Chondrocyte (in vitro differentiated cells): ENCODE measurements at regions not wholly inside any gene's neighbourhood (a gene's known extent, or its start where the extent isn't known, plus 50 kb on each side); places are given as distances from the start of the nearest gene placed in this dataset.
"Not testable (repeated sequence)": the region's sequence is repeated elsewhere in the genome, so short reads cannot be mapped to it uniquely, and the experiment has no call there.

Source experiments
- DNase-seq: peaks from one replicate; pipeline ENCODE4 v3.0.0; 2021; ENCODE audit warnings: mixed read lengths, low spot score
- H3K27ac Mint-ChIP-seq: one replicate; pipeline ENCODE4 v1.8.0; 2021; ENCODE audit warnings: mild to moderate bottlenecking, moderate library complexity, mixed read lengths; ENCODE audit not compliant: unreplicated experiment
- H3K27me3 Mint-ChIP-seq: 2 replicates; pipeline ENCODE4 v1.8.0; 2021; ENCODE audit warnings: low read depth, mixed read lengths
- H3K36me3 Mint-ChIP-seq: 2 replicates; pipeline ENCODE4 v1.8.0; 2021; ENCODE audit warnings: low read depth, mixed read lengths
- H3K4me1 Mint-ChIP-seq: 2 replicates; pipeline ENCODE4 v1.8.0; 2021; ENCODE audit warnings: low read depth, mild to moderate bottlenecking, mixed read lengths
- H3K4me3 Mint-ChIP-seq: one replicate; pipeline ENCODE4 v1.8.0; 2021; ENCODE audit warnings: mild to moderate bottlenecking, moderate library complexity, mixed read lengths; ENCODE audit not compliant: unreplicated experiment
- H3K9me3 Mint-ChIP-seq: 2 replicates; pipeline ENCODE4 v1.8.0; 2021; ENCODE audit warnings: low read depth, mixed read lengths
- TF ChIP-seq, protein P1 (sequence below): fragments of 200-600 bp; sonication (generic); IDR thresholded peaks from 2 replicates; pipeline ENCODE4 v1.5.0; 2021; ENCODE audit warnings: antibody characterized with exemption, mild to moderate bottlenecking, moderate library complexity

GRCh38 chr6:3672339-3672738 is 79.2 kb downstream of the PXDC1 start:
- Mint-ChIP-seq H3K9me3 (peaks cover 43% of the 10 kb centered on the region), H3K36me3 (peaks cover 19% of the 10 kb centered on the region)
- not testable (repeated sequence) for H3K27ac Mint-ChIP-seq, H3K4me3 Mint-ChIP-seq, DNase-seq, H3K4me1 Mint-ChIP-seq, H3K27me3 Mint-ChIP-seq

DNA sequence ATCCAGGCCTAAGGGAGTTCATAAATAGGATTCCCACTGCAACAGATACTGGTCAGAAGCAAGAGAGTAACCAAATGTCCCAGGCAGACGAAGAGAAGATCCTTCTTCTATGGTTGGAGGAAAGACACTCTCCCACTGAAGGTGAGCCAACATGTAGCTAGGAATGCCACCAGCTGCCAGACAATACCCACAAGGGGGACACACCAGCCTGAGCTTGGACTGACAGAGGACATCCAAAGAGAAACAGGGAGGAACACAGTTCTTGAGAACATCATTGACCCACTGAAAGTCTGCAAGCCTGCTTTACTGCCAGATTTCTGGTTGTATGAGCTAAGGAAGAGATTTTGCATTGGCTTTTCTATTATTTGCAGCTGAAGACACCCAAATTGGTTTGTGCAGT is 80.1 kb downstream of the PXDC1 start:
- H3K36me3 Mint-ChIP-seq: peaks cover 16% of the 10 kb centered on the region
- no peaks in the 10 kb centered on the region for H3K27me3 Mint-ChIP-seq
- DNase-seq: no peak
- H3K9me3 Mint-ChIP-seq: peaks cover 40% of the 10 kb centered on the region
- TF ChIP-seq, protein P1, sequence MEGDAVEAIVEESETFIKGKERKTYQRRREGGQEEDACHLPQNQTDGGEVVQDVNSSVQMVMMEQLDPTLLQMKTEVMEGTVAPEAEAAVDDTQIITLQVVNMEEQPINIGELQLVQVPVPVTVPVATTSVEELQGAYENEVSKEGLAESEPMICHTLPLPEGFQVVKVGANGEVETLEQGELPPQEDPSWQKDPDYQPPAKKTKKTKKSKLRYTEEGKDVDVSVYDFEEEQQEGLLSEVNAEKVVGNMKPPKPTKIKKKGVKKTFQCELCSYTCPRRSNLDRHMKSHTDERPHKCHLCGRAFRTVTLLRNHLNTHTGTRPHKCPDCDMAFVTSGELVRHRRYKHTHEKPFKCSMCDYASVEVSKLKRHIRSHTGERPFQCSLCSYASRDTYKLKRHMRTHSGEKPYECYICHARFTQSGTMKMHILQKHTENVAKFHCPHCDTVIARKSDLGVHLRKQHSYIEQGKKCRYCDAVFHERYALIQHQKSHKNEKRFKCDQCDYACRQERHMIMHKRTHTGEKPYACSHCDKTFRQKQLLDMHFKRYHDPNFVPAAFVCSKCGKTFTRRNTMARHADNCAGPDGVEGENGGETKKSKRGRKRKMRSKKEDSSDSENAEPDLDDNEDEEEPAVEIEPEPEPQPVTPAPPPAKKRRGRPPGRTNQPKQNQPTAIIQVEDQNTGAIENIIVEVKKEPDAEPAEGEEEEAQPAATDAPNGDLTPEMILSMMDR: no peak
- H3K4me3 Mint-ChIP-seq: no peak overlapping the region
- H3K27ac Mint-ChIP-seq: no peak overlapping the region
- H3K4me1 Mint-ChIP-seq: no peaks in the 10 kb centered on the region

- H3K9me3 Mint-ChIP-seq: peaks cover 41% of the 10 kb centered on the region
- no peak overlapping the region for H3K27ac Mint-ChIP-seq
- peaks cover 13% of the 10 kb centered on the region for H3K36me3 Mint-ChIP-seq
- no peaks in the 10 kb centered on the region for H3K27me3 Mint-ChIP-seq
- H3K4me1 Mint-ChIP-seq: no peaks in the 10 kb centered on the region
- H3K4me3 Mint-ChIP-seq: no peak overlapping the region
- TF ChIP-seq, protein P1: no peak
- no peak for DNase-seq
Observed at GRCh38 chr6:3670356-3670755, 81.2 kb downstream of the PXDC1 start.

GRCh38 chr6:3669916-3670315 is 81.6 kb downstream of the PXDC1 start:
- H3K4me3 Mint-ChIP-seq: no peak overlapping the region
- no peak overlapping the region for H3K27ac Mint-ChIP-seq
- TF ChIP-seq, protein P1: no peak
- no peaks in the 10 kb centered on the region for H3K4me1 Mint-ChIP-seq
- DNase-seq: no peak
- peaks cover 37% of the 10 kb centered on the region for H3K9me3 Mint-ChIP-seq
- H3K36me3 Mint-ChIP-seq: peaks cover 13% of the 10 kb centered on the region
- no peaks in the 10 kb centered on the region for H3K27me3 Mint-ChIP-seq

- peaks cover 7% of the 10 kb centered on the region for H3K36me3 Mint-ChIP-seq
- no peaks in the 10 kb centered on the region for H3K27me3 Mint-ChIP-seq
- H3K4me3 Mint-ChIP-seq: no peak overlapping the region
- TF ChIP-seq, protein P1: no peak
- H3K4me1 Mint-ChIP-seq: peaks cover 4% of the 10 kb centered on the region
- no peak overlapping the region for H3K27ac Mint-ChIP-seq
- peaks cover 20% of the 10 kb centered on the region for H3K9me3 Mint-ChIP-seq
- no peak for DNase-seq
Observed at GRCh38 chr6:3665608-3666007, 85.9 kb downstream of the PXDC1 start.

- H3K9me3 Mint-ChIP-seq: peaks cover 20% of the 10 kb centered on the region
- no peak for DNase-seq
- no peak overlapping the region for H3K4me3 Mint-ChIP-seq
- H3K27me3 Mint-ChIP-seq: no peaks in the 10 kb centered on the region
- peaks cover 4% of the 10 kb centered on the region for H3K4me1 Mint-ChIP-seq
- H3K36me3 Mint-ChIP-seq: peaks cover 7% of the 10 kb centered on the region
- no peak overlapping the region for H3K27ac Mint-ChIP-seq
- TF ChIP-seq, protein P1: no peak
Observed at GRCh38 chr6:3664625-3665041, 86.9 kb downstream of the PXDC1 start.
